PC-9 (cell line): ENCODE measurements at regions not wholly inside any gene's neighbourhood (a gene's known extent, or its start where the extent isn't known, plus 50 kb on each side); places are given as distances from the start of the nearest gene placed in this dataset.

Source experiments
- CTCF ChIP-seq: fragments of 200-600 bp; sonication (generic); conservative IDR thresholded peaks from 2 replicates; pipeline ENCODE4 v1.6.1; 2017; ENCODE audit warnings: mixed run types, antibody characterized with exemption, mild to moderate bottlenecking, moderate library complexity
- EZH2 ChIP-seq: fragments of 200-600 bp; sonication (generic); IDR thresholded peaks from 2 replicates; pipeline ENCODE4 v1.8.0; 2017; ENCODE audit warnings: antibody characterized with exemption, low read depth

- no peak for TF ChIP-seq CTCF
- TF ChIP-seq EZH2: no peak
Observed at GRCh38 chr5:124044613-124045012, 532.6 kb downstream of the CSNK1G3 start.
